Heart right ventricle (tissue), 16 donors: ENCODE measurements at regions not wholly inside any gene's neighbourhood (a gene's known extent, or its start where the extent isn't known, plus 50 kb on each side); places are given as distances from the start of the nearest gene placed in this dataset.

ENCODE experiments used
- ATAC-seq, 8 donors: fragments of 200-7000 bp; cut with Tn5 transposase; one replicate each; pipeline ENCODE4 v1.9.1; 2020; ENCODE audit warnings: mild to moderate bottlenecking in 8 of 8, moderate library complexity in 8 of 8, moderate number of reproducible peaks in 1 of 8
- DNase-seq, 2 donors: peaks; one replicate each; pipeline ENCODE4 v3.0.0-alpha.2; 2020
- H3K27ac ChIP-seq, 10 donors: fragments of 200-600 bp; sonication (generic) in 2 of 10; one replicate each; pipeline versions ENCODE4 v1.5.0 to v1.8.0; 2020 to 2022; ENCODE audit warnings: mild to moderate bottlenecking in 3 of 10
- H3K27me3 ChIP-seq, 7 donors: fragments of 200-600 bp; one replicate each; pipeline ENCODE4 v1.8.0; 2021 to 2022; ENCODE audit warnings: mild to moderate bottlenecking in 2 of 7
- H3K36me3 ChIP-seq, 9 donors: fragments of 200-600 bp; sonication (generic) in 1 of 9; one replicate each; pipeline versions ENCODE4 v1.5.0 to v1.8.0; 2020 to 2022; ENCODE audit warnings: mild to moderate bottlenecking in 2 of 9
- H3K4me1 ChIP-seq, 9 donors: fragments of 200-600 bp; sonication (generic) in 1 of 9; one replicate each; pipeline versions ENCODE4 v1.5.0 to v1.8.0; 2020 to 2022; ENCODE audit warnings: mild to moderate bottlenecking in 4 of 9
- H3K4me3 ChIP-seq, 10 donors: fragments of 200-600 bp; sonication (generic) in 2 of 10; one replicate each; pipeline versions ENCODE4 v1.5.0 to v1.8.0; 2020 to 2022; ENCODE audit warnings: mild to moderate bottlenecking in 7 of 10, moderate library complexity in 2 of 10
- H3K9me3 ChIP-seq, 11 donors: fragments of 200-600 bp in 10 of 11; sonication (generic) in 2 of 11; one replicate each; pipeline versions ENCODE4 v1.5.0 to v1.8.0; 2013 to 2022; ENCODE audit warnings: mild to moderate bottlenecking in 2 of 11, control low read depth in 1 of 11, moderate library complexity in 1 of 11
- WGBS, 2 donors: extraction: QIAGEN DNeasy Blood & Tissue Kit; methylation state at CpG; one replicate each; pipeline ENCODE4 v1.1.7; 2013; ENCODE audit warnings: inconsistent platforms in 1 of 2; 5-methylcytosine and 5-hydroxymethylcytosine counted together
- intact Hi-C, 10 donors: fragments of 100-400 bp; cut with DNase I; formaldehyde crosslinking; loops; one replicate each; pipeline versions ENCODE4 v1.11.1 to v1.14.2; 2022
- TF ChIP-seq, protein P1 (sequence below), 9 donors: fragments of 200-600 bp; sonication (generic) in 2 of 9; IDR thresholded peaks; one replicate each; pipeline versions ENCODE4 v1.5.0 to v1.8.0; 2021 to 2022; ENCODE audit warnings: antibody characterized with exemption in 9 of 9, mild to moderate bottlenecking in 5 of 9, moderate library complexity in 1 of 9
- donor health status: Arrhythmogenic right ventricular cardiomyopathy.
- donor health status: ischemic (EF 13 %, LVEDD 7.1; RV severe dilation, severe dysfunction).
- donor health status: healthy with polysubstance abuse.
- donor health status: DM: no; HTN: yes; CAD: no.
- donor health status: DM: no; HTN: no; CAD: no.
- donor health status: ischemic (EF 25% LVEDD 6.9; RV normal size, moderate dysfunction).
- donor health status: ischemic (EF 25% LVEDD 5.7; RV mildly dilated, moderate dysfunction).
- donor health status: healthy.
- donor health status: DM: yes; HTN: yes; CAD: no.
- donor health status: Ischemic cardiomyopathy.
- donor health status: ischemic (EF 35%, LVEDD 5.7; RV mildly dilated, moderate dysfunction).
- donor health status: nonischemic (EF 11% LVEDD 7.7; RV severe dilation, severe dysfunction).
- donor health status: DM: yes; HTN: yes; CAD: no.
- donor health status: PGD.
- donor health status: ischemic (EF 29% LVEDD 5.4; RV normal size, mild dysfunction).
- donor health status: nonischemic (EF 23%, LVEDD 6.1; RV moderate dilation, normal function).

DNA sequence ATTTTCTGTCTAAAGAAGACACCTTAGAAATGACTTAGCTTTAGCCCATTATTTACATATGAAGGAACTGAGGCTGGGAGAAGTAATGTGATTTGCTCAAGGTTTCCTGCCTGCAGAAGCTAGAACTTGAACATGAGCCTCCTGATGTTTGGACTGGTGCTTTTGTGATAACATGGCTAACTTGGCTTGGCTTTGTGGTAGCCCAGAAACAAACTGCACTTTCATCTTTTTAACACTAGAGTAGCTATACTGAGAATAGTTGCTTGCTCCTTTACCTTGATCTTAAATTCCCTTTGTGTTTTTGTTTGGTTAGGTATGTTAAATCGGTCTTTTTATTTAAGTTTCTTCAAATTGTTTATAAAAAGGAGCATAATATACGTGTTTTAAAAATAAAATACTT is 163.5 kb upstream of the MANEA start:
- Histone ChIP-seq H3K9me3 (no peaks in the 10 kb centered on the region), H3K4me1 (no peaks in the 10 kb centered on the region), H3K27ac (no peak overlapping the region), H3K4me3 (no peak overlapping the region), H3K27me3 (no peaks in the 10 kb centered on the region), H3K36me3 (no peaks in the 10 kb centered on the region)
- ATAC-seq (no peak), DNase-seq (no peak)
- intact Hi-C loops: no loop called here
- WGBS, 2 donors: 61 to 68% methylated on average over 2 of the region's 2 CpGs
- TF ChIP-seq, protein P1, sequence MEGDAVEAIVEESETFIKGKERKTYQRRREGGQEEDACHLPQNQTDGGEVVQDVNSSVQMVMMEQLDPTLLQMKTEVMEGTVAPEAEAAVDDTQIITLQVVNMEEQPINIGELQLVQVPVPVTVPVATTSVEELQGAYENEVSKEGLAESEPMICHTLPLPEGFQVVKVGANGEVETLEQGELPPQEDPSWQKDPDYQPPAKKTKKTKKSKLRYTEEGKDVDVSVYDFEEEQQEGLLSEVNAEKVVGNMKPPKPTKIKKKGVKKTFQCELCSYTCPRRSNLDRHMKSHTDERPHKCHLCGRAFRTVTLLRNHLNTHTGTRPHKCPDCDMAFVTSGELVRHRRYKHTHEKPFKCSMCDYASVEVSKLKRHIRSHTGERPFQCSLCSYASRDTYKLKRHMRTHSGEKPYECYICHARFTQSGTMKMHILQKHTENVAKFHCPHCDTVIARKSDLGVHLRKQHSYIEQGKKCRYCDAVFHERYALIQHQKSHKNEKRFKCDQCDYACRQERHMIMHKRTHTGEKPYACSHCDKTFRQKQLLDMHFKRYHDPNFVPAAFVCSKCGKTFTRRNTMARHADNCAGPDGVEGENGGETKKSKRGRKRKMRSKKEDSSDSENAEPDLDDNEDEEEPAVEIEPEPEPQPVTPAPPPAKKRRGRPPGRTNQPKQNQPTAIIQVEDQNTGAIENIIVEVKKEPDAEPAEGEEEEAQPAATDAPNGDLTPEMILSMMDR (IDR thresholded peaks at IDR 0.05): no peak

GRCh38 chr6:95417856-95418255 is 159.5 kb upstream of the MANEA start:
- Histone ChIP-seq H3K36me3 (no peaks in the 10 kb centered on the region), H3K4me1 (no peaks in the 10 kb centered on the region), H3K27ac (no peak overlapping the region), H3K27me3 (no peaks in the 10 kb centered on the region), H3K9me3 (peaks cover 0 to 20% (median 5%) of the 10 kb centered on the region in 11 donors), H3K4me3 (no peak overlapping the region)
- ATAC-seq (no peak), DNase-seq (no peak)
- 0% methylated on average over 1 of the region's 1 CpG for WGBS, 2 donors
- TF ChIP-seq, protein P1 (IDR thresholded peaks at IDR 0.05): no peak
- intact Hi-C loops: no loop called here

- intact Hi-C loops: no loop called here
- TF ChIP-seq, protein P1 (IDR thresholded peaks at IDR 0.05): no peak
Observed at GRCh38 chr6:95420792-95421191, 156.5 kb upstream of the MANEA start.

DNA sequence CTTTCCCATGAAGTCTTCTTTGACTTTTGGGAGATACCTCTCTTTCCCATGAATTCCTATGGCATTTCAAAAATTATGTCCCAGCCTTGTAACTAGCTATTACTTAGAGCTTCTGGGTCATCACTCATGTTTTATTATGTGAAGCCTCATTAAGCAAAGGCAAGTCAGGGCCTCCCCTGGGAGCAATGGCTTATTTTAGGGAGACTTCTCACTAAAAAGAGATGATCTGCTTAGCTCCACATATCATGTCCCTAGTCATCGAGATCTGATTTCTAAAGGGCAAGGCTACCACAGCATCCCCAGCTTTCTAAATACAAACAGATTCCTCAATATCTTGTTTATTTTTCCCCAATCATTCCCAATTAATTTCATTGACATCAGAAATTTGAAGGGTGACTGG is 154.0 kb upstream of the MANEA start:
- TF ChIP-seq, protein P1 (IDR thresholded peaks at IDR 0.05): no peak
- intact Hi-C loops: no loop called here

More at GRCh38 chr6:95420792-95421191, 156.5 kb upstream of the MANEA start:
- no peaks in the 10 kb centered on the region for H3K27me3 ChIP-seq
- no peak overlapping the region for H3K4me3 ChIP-seq
- no peaks in the 10 kb centered on the region for H3K36me3 ChIP-seq
- no peaks in the 10 kb centered on the region for H3K4me1 ChIP-seq
- H3K27ac ChIP-seq: no peak overlapping the region
- ATAC-seq (no peak), DNase-seq (no peak)
- H3K9me3 ChIP-seq: peaks cover 0 to 20% (median 5%) of the 10 kb centered on the region in 11 donors

More for the DNA sequence above, 154.0 kb upstream of the MANEA start:
- Histone ChIP-seq H3K27ac (no peak overlapping the region), H3K27me3 (no peaks in the 10 kb centered on the region), H3K9me3 (peaks cover 0 to 20% (median 5%) of the 10 kb centered on the region in 11 donors), H3K36me3 (no peaks in the 10 kb centered on the region), H3K4me1 (no peaks in the 10 kb centered on the region), H3K4me3 (no peak overlapping the region)
- 77 to 91% methylated on average over 1 of the region's 1 CpG for WGBS, 2 donors
- no peak for DNase-seq
- ATAC-seq: no peak
